GM18907 (cell line): ENCODE measurements at regions not wholly inside any gene's neighbourhood (a gene's known extent, or its start where the extent isn't known, plus 50 kb on each side); places are given as distances from the start of the nearest gene placed in this dataset.
"Not testable (repeated sequence)": the region's sequence is repeated elsewhere in the genome, so short reads cannot be mapped to it uniquely, and the experiment has no call there.

Experiments
- ATAC-seq: cut with Tn5 transposase; IDR thresholded peaks from one replicate; pipeline ENCODE4 v1.9.1; 2021; ENCODE audit warnings: mild to moderate bottlenecking, moderate library complexity; ENCODE audit not compliant: unreplicated experiment

DNA sequence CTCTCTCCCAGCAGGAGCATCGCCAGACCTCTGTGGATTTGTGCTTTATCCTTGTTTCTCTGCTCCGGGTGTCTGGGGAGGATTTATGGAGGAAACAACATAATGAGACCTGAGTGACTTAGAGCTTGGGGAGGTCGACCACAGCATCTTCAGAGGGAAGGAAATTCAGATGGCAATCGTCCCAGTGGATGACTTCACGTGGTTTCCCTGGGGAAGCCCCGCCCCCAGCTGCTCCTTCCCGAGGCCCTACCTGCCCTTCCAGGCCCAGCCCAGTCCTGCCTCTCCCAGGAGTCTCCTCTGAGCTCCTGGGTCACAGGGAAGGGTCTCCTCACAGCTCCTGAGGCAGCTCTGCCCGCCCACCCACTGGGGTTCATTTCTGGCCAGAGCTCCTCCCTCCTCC is 430.3 kb upstream of the SULF2 start:
- ATAC-seq: no peak

- ATAC-seq: no peak
Measured at GRCh38 chr20:48214601-48215000, 429.3 kb upstream of the SULF2 start.

GRCh38 chr20:48213635-48214034 is 428.4 kb upstream of the SULF2 start:
- not testable (repeated sequence) for ATAC-seq

DNA sequence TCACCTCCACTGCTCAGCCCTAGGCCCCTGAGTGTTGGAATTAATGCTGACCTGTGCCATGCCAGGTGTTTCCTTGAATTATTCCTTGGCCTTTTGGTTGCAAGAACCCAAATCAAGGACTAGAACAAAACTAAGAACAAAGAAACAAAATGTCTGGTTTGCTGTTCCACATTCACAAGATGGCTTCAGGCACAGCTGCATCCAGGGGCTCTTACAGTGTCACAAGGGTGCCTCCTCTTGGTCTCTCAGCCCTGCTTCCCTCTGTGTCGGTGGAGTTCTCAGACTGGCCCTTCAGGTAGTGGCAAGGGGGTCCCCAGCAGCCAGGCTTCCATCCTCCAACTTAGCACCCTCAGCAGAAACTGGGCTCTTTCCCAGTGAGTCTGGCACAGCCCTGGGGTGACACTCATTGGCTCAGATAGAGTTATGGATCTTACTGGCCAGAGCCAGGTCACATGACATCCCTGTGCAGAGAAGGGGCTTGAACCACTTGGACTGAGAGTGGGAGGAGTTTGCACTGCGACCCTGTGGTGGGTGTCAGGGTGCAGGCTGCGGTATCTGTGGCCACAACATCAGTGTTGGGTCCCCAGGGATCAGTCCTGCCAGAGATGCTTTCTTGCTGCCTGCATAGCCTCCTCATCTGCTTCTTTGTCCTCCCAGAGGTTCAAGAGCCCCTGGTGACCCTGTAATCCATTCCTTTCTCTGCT is 427.7 kb upstream of the SULF2 start:
- no peak for ATAC-seq

DNA sequence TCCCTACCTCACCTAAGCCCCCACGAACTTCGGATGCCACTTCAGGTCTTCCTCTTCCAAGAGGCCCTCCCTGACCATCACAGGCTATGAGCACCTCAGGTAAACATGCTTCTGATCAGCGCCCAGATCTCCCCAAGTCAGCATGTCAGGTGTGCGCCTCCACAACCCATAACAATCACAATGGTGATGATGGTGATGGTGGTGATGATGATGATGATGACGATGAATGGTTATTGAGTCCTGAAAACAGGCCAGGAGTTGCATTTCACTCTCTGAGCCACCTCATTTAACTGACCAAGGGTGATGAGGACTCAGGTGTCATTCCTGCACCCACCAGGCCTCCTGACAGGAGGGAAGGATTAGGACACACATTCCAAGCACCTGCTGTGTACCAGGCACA is 426.6 kb upstream of the SULF2 start:
- ATAC-seq: no peak

GRCh38 chr20:48211238-48211637 is 426.0 kb upstream of the SULF2 start:
- ATAC-seq: no peak

DNA sequence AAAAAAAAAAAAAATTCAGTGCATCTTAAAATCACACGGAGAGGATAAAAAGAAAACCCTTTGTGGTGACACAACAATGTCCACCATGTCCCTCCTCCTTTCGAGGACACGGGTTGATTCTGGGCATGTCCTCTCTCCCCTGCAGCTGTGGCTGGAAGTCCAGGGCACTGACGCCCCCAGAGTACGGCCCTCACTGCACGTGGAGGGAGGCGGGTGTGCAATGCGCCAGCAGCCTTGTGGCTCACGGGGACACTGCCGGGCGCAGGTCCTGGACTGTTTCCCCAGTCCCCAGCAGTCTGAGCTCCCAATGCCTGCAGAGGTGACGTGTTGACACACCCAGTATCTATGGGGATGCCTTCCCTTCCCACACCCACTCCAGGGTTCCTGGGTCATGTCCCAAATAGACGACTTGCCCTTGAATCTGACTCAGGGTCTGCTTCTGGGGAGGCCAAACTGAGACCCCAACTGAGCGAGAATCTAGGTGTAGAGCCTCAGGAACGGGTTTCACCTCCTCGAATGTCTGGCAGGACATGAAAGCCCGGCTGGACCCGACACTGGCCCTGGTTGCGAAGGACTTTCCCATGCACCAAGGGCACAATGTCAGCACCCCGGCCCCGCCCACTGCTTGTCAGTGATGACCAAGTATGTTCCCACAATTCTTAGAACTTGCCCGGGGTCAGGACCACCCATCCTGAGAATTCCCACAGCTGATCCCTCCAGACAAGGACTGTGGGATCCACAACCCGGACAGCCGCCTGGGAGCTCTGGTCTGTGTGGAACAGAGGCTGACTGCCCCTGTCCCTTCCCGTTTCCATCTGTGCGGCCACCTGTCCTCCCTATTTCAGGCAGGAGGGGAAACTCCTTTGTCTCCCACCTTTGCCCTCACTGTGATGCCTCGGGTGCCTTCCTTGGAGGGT is 425.1 kb upstream of the SULF2 start:
- no peak for ATAC-seq

- ATAC-seq: no peak
Measured at GRCh38 chr20:48209102-48209501, 423.8 kb upstream of the SULF2 start.

DNA sequence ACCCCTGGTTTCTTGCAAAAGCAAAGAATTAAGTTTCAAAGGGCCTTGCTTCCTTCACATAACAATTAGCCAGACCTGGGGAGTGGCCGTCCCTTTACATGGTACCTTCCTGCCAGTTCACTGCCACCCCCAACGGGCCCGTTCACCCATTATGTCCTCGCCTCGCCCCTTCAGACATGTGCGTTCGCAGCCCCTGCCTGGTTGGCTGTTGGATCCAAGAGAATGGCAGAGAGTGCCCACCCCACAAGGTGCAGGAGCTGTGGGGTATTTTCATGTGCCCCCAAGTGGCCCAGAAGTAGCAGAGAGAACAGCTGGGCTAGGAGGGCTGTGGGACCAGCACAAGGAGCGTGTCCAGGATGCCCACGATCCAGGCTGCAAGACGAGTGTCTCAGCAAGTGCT is 422.9 kb upstream of the SULF2 start:
- ATAC-seq: no peak

DNA sequence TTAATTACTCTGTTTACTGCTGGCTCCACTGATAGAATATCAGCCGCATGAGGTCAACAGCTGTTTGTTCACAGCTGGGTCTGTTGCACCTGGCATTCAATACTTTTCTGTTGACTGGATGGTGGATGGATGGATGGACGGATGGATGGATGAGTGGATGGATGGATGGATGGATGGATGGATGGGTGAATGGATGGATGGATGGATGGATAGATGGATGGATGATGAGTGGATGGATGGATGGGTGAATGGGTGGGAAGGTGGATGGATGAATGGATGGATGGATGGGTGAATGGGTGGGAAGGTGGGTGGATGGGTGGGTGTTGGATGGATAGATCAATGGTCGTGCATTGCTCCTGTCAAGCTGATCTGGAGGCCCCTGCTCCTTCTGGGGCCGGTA is 422.2 kb upstream of the SULF2 start:
- ATAC-seq: no peak

- no peak for ATAC-seq
Measured at GRCh38 chr20:48205786-48206185, 420.5 kb upstream of the SULF2 start.

DNA sequence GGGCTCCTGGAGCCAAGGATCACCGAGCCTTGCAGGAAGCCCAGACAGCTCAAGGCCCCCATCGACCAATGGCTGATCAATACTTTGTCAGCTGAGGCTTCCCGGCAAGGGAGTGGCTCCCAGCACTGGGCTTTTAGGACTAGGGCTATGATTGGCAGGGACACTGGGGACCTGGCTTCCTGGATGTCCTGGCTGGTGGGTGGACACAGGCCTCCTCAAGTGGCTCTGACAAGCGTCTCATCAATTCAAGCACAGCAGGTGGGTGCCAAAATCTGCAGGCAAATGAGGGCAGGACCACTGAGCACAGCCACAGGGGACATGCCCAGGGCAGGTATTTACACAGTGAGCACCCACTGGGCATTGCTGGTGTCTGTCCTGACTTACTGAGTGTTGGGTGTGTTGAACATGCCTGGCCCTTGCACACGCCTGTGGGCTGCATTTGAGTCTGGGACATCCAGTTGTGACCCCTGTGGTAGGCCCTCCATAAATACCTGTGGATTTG is 420.1 kb upstream of the SULF2 start:
- no peak for ATAC-seq

GRCh38 chr20:48204499-48204898 is 419.2 kb upstream of the SULF2 start:
- no peak for ATAC-seq

GRCh38 chr20:48203252-48203651 is 418.0 kb upstream of the SULF2 start:
- no peak for ATAC-seq

- no peak for ATAC-seq
Measured at GRCh38 chr20:48202334-48203113, 417.2 kb upstream of the SULF2 start.

DNA sequence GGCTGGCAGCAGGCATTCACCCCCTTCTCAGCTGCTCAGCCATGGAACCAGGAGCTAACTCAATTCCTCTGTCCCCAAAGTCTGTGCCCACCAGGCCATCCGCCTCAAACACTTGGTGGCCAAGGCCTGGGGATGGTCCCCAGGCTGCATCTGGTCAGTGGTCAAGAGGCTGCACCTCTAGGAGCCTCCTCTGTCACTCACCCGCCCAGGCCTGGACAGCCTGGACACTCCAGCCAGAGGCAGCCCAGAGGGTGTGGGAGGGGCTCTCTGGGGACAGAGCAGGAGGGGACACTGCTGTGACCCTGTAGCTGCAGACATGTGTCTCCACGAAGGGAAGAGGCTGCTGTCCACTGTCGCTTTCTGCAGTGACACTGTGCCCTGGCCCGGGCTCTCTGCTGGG is 416.6 kb upstream of the SULF2 start:
- ATAC-seq: no peak

GRCh38 chr20:48201188-48201587 is 415.9 kb upstream of the SULF2 start:
- no peak for ATAC-seq

DNA sequence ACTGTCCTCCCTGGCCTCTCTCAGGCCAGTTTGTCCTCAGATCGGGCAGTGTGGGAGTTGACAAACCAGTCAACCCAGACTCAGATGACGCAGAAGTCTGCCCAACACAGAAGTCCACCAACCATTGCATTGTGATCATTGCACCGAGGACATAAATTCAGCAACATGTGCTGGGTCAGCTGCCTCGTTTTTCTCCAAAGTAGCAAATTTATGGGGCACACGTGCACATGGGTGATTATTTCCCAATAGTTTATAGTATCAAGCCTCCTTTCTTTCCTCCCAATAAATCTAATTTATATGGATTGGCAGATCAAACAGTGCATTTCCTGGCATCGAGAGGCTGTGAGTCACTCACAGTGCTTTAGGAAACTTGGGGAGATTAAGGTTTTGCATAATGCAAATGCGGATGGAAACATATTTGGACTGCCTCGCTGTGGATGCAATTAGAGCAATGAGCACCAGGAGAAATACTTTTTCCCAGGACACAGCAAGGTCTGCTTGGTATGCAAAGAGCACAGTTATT is 413.7 kb upstream of the SULF2 start:
- ATAC-seq: no peak

DNA sequence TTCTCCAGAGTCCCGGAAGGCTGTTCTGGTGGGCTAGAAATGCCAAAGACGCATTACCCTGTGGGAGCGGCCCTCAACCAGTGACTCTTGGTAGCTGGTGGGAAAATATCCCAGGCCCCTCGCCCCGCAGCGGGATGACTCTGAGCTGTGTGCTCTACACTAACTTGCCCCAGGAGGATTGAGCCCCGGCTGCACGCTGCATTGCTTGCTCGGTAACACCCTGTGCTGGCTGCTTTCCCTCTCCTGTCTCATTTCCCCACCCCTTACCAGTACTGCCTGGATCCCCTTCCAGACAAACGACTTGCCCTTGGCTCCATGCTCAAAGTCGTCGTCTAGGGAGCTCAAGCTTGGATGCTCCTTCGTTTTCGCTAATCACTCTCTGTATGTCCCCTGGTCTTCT is 411.8 kb upstream of the SULF2 start:
- ATAC-seq: no peak

DNA sequence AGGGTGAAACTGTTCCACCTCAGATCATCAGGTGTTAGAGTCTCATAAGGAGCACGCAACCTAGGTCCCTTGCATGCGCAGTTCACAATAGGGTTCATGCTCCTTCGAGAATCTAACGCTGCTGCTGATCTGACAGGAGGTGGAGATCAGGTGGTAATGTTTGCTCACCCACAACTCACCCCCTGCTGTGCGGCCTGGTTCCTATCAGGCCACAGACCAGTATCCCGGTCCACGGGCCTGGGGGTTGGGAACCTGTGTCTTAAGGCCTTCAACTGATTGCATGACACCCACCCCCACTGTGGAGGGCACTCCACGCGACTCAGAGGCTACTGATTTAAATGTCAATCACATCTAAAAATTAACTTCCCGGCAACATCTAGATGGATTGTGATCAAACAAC is 411.2 kb upstream of the SULF2 start:
- ATAC-seq: no peak

DNA sequence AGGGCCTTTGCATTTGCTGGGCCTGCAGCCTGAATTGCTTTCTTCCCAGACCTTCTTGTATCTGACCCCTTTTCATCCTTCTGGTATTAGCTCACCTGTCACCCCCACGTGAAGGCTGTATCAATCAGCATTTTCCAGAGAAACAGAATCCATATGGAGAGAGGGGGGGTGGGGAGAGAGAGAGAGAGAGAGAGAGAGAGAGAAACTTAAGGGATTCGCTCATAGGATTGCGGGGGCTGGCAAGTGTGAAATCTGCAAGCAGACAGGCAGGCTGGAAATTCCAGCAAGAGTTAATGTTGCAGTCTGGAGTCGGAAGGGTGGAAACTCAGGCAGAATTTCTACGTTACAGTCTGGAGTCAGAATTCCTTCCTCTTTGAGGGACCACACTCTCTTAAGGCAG is 410.7 kb upstream of the SULF2 start:
- no peak for ATAC-seq
